H1 (cell line): ENCODE measurements at regions not wholly inside any gene's neighbourhood (a gene's known extent, or its start where the extent isn't known, plus 50 kb on each side); places are given as distances from the start of the nearest gene placed in this dataset.
A peak's percentile ranks its signal among the peaks of the same experiment; 100 is the strongest.

Source experiments
- CTCF ChIA-PET: fragments of 300-600 bp; sonication (Branson Sonifier 250); formaldehyde crosslinking; loops from one replicate; lab custom pipeline; 2021; ENCODE audit not compliant: partially characterized antibody; lab: Charles Lee
- POLR2A ChIA-PET: fragments of 300-600 bp; sonication (Branson Sonifier 250); formaldehyde crosslinking; loops from one replicate; lab custom pipeline; 2021; ENCODE audit warnings: inconsistent platforms; ENCODE audit not compliant: partially characterized antibody; lab: Charles Lee
- DNase-seq, 2 experiments: peaks; one replicate each; pipeline versions ENCODE4 v3.0.0 to v3.0.0-alpha.2; 2010 to 2022; ENCODE audit warnings: low spot score in 2 of 2, low read depth in 1 of 2, mixed read lengths in 1 of 2
- FAIRE-seq: peaks from 2 replicates; lab custom pipeline; 2011; peaks lifted over from hg19 to GRCh38; lab: Jason Lieb, UNC
- H2AFZ ChIP-seq: 2 replicates; pipeline ENCODE4 v1.8.1; 2012; ENCODE audit warnings: low read length, inconsistent platforms
- H2AK5ac ChIP-seq: 2 replicates; pipeline ENCODE4 v1.6.1; 2013; ENCODE audit warnings: low read depth, low read length
- H2BK120ac ChIP-seq: replicated peaks from 2 replicates; pipeline ENCODE3; 2013; ENCODE audit warnings: low read depth, low read length, inconsistent platforms
- H2BK12ac ChIP-seq: 2 replicates; pipeline ENCODE4 v1.6.1; 2013; ENCODE audit warnings: low read depth, low read length
- H2BK15ac ChIP-seq: 2 replicates; pipeline ENCODE4 v1.6.1; 2013; ENCODE audit warnings: low read length
- H2BK20ac ChIP-seq: 2 replicates; pipeline ENCODE4 v1.6.1; 2013; ENCODE audit warnings: low read length
- H2BK5ac ChIP-seq: 2 replicates; pipeline ENCODE4 v1.6.1; 2013; ENCODE audit warnings: low read depth, low read length
- H3K14ac ChIP-seq: 2 replicates; pipeline ENCODE4 v1.6.1; 2013; ENCODE audit warnings: inconsistent platforms; ENCODE audit not compliant: insufficient read length
- H3K18ac ChIP-seq: 2 replicates; pipeline ENCODE4 v1.6.1; 2013; ENCODE audit warnings: low read length; ENCODE audit errors: extremely low read depth
- H3K23ac ChIP-seq: 2 replicates; pipeline ENCODE4 v1.6.1; 2013; ENCODE audit warnings: inconsistent platforms; ENCODE audit not compliant: insufficient read length
- H3K23me2 ChIP-seq: 2 replicates; pipeline ENCODE4 v1.6.1; 2013; ENCODE audit warnings: low read depth, low read length
- H3K27ac ChIP-seq: 2 replicates; pipeline ENCODE4 v1.6.1; 2011; ENCODE audit warnings: low read depth, low read length, inconsistent platforms
- H3K27me3 ChIP-seq, 4 experiments: replicated peaks in 1 of 4; 1 replicate in 1 of 4; 2 replicates in 3 of 4; pipeline versions ENCODE4 v1.6.1 to v1.8.1; 2011 to 2013; ENCODE audit warnings: low read length in 3 of 4, mild to moderate bottlenecking in 3 of 4, inconsistent platforms in 2 of 4, mixed read lengths in 2 of 4, moderate library complexity in 1 of 4; ENCODE audit not compliant: control insufficient read depth in 3 of 4, insufficient read depth in 3 of 4; ENCODE audit errors: extremely low read depth in 1 of 4
- H3K36me3 ChIP-seq, 4 experiments: 2 replicates each; pipeline versions ENCODE4 v1.6.1 to v1.8.1; 2011 to 2013; ENCODE audit warnings: mild to moderate bottlenecking in 4 of 4, low read length in 3 of 4, moderate library complexity in 2 of 4, control low read depth in 1 of 4, inconsistent platforms in 1 of 4; ENCODE audit not compliant: insufficient read depth in 4 of 4, control insufficient read depth in 2 of 4
- H3K4ac ChIP-seq: replicated peaks from 2 replicates; pipeline ENCODE3; 2013; ENCODE audit warnings: low read length, low read depth, mixed read lengths, inconsistent platforms; ENCODE audit not compliant: insufficient read length
- H3K4me1 ChIP-seq, 4 experiments: replicated peaks in 1 of 4; 1 replicate in 1 of 4; 2 replicates in 3 of 4; pipeline versions ENCODE4 v1.6.1 to v1.8.1; 2011 to 2013; ENCODE audit warnings: low read length in 3 of 4, inconsistent platforms in 2 of 4, mixed read lengths in 1 of 4; ENCODE audit not compliant: insufficient read depth in 4 of 4, control insufficient read depth in 3 of 4
- H3K4me2 ChIP-seq, 2 experiments: 2 replicates each; pipeline versions ENCODE4 v1.6.1 to v1.8.1; 2011 to 2013; ENCODE audit warnings: low read depth in 2 of 2, low read length in 2 of 2, control low read depth in 1 of 2, inconsistent platforms in 1 of 2, mild to moderate bottlenecking in 1 of 2; ENCODE audit not compliant: insufficient read depth in 1 of 2
- H3K4me3 ChIP-seq, 4 experiments: fragments of 200-600, 300-600 bp in 1 of 4; sonication (generic), shearing (Covaris generic), sonication (Bioruptor Twin) in 1 of 4; 2 replicates each; pipeline versions ENCODE4 v1.5.1 to v1.8.1; 2011 to 2016; ENCODE audit warnings: low read length in 4 of 4, low read depth in 3 of 4, control low read depth in 2 of 4, inconsistent platforms in 2 of 4, mild to moderate bottlenecking in 2 of 4, mixed read lengths in 1 of 4, moderate library complexity in 1 of 4; ENCODE audit not compliant: insufficient read depth in 2 of 4; ENCODE audit errors: extremely low read depth in 1 of 4
- H3K56ac ChIP-seq: replicated peaks from 2 replicates; pipeline ENCODE3; 2013; ENCODE audit warnings: low read depth, mild to moderate bottlenecking, mixed read lengths, low read length, inconsistent platforms; ENCODE audit not compliant: insufficient read length
- H3K79me1 ChIP-seq: 2 replicates; pipeline ENCODE4 v1.6.1; 2013; ENCODE audit warnings: low read depth, low read length, control low read depth
- H3K79me2 ChIP-seq, 2 experiments: 2 replicates each; pipeline versions ENCODE4 v1.6.1 to v1.8.1; 2012 to 2013; ENCODE audit warnings: low read length in 2 of 2, mild to moderate bottlenecking in 2 of 2, inconsistent platforms in 1 of 2; ENCODE audit not compliant: insufficient read depth in 2 of 2, control insufficient read depth in 1 of 2
- H3K9ac ChIP-seq, 4 experiments: replicated peaks in 1 of 4; 1 replicate in 1 of 4; 2 replicates in 3 of 4; pipeline versions ENCODE4 v1.6.1 to v1.8.1; 2011 to 2013; ENCODE audit warnings: low read depth in 3 of 4, low read length in 3 of 4, control low read depth in 2 of 4, mild to moderate bottlenecking in 2 of 4, moderate library complexity in 2 of 4, inconsistent platforms in 1 of 4; ENCODE audit errors: extremely low read depth in 1 of 4
- H3K9me3 ChIP-seq, 2 experiments: 2 replicates each; pipeline versions ENCODE4 v1.6.1 to v1.8.1; 2012 to 2013; ENCODE audit warnings: mild to moderate bottlenecking in 2 of 2, moderate library complexity in 2 of 2, control low read depth in 1 of 2, inconsistent platforms in 1 of 2, low read depth in 1 of 2, low read length in 1 of 2, mixed read lengths in 1 of 2; ENCODE audit not compliant: insufficient read depth in 2 of 2
- H4K20me1 ChIP-seq, 2 experiments: replicated peaks in 1 of 2; 2 replicates each; pipeline versions ENCODE3 to v1.8.1; 2011 to 2013; ENCODE audit warnings: inconsistent platforms in 2 of 2, low read length in 2 of 2, mild to moderate bottlenecking in 1 of 2; ENCODE audit not compliant: insufficient read depth in 2 of 2, control insufficient read depth in 1 of 2
- H4K5ac ChIP-seq: 2 replicates; pipeline ENCODE4 v1.6.1; 2013; ENCODE audit warnings: low read length, low read depth, mixed read lengths, inconsistent platforms; ENCODE audit not compliant: insufficient read length
- H4K8ac ChIP-seq: 2 replicates; pipeline ENCODE4 v1.8.0; 2013; ENCODE audit warnings: mild to moderate bottlenecking, moderate library complexity, low read length, inconsistent platforms; ENCODE audit not compliant: insufficient read depth; ENCODE audit errors: extremely low read depth
- H4K91ac ChIP-seq: replicated peaks from 2 replicates; pipeline ENCODE3; 2013; ENCODE audit warnings: low read length, mixed read lengths, inconsistent platforms; ENCODE audit not compliant: insufficient read length
- CBX8 ChIP-seq: fragments of 300-800, 300-1000 bp; sonication (generic); IDR thresholded peaks from 2 replicates; pipeline ENCODE4 v1.7.1; 2016; ENCODE audit warnings: low read depth, low read length, borderline replicate concordance
- CTBP2 ChIP-seq: IDR thresholded peaks from 2 replicates; pipeline ENCODE4 v1.7.0; 2011; ENCODE audit warnings: borderline replicate concordance, mild to moderate bottlenecking, moderate library complexity, mixed read lengths, low read length; ENCODE audit not compliant: insufficient read depth, insufficient read length
- GTF2F1 ChIP-seq: IDR thresholded peaks from 2 replicates; pipeline ENCODE4 v1.6.1; 2012; ENCODE audit warnings: low read depth, low read length, improper control_type of control experiment, borderline replicate concordance
- HDAC6 ChIP-seq: IDR thresholded peaks from one replicate; pipeline ENCODE4 v1.7.1; 2012; ENCODE audit warnings: low read depth, mild to moderate bottlenecking, inconsistent platforms, low read length, moderate library complexity
- RAD21 ChIP-seq, 2 experiments: IDR thresholded peaks in 1 of 2; conservative IDR thresholded peaks in 1 of 2; 2 replicates each; pipeline ENCODE4 v1.6.1; 2011; ENCODE audit warnings: low read depth in 2 of 2, low read length in 2 of 2, improper control_type of control experiment in 1 of 2, inconsistent platforms in 1 of 2, mild to moderate bottlenecking in 1 of 2, moderate library complexity in 1 of 2
- RNF2 ChIP-seq: fragments of 200-900, 300-1000 bp; sonication (generic); IDR thresholded peaks from 2 replicates; pipeline ENCODE4 v1.7.1; 2016; ENCODE audit warnings: borderline replicate concordance, low read depth, mild to moderate bottlenecking, antibody characterized with exemption, low read length; ENCODE audit not compliant: poor library complexity, severe bottlenecking; ENCODE audit errors: missing control alignments
- SIN3A ChIP-seq, 2 experiments: IDR thresholded peaks in 1 of 2; conservative IDR thresholded peaks in 1 of 2; 2 replicates each; pipeline ENCODE4 v1.6.1; 2011 to 2012; ENCODE audit warnings: low read length in 2 of 2, improper control_type of control experiment in 1 of 2, low read depth in 1 of 2, mild to moderate bottlenecking in 1 of 2
- SP4 ChIP-seq: IDR thresholded peaks from 2 replicates; pipeline ENCODE4 v1.6.1; 2012; ENCODE audit warnings: low read length, inconsistent platforms
- TEAD4 ChIP-seq: IDR thresholded peaks from 2 replicates; pipeline ENCODE4 v1.6.1; 2012; ENCODE audit warnings: low read depth, low read length, inconsistent platforms, mixed read lengths
- WGBS, 2 experiments: shearing (Covaris generic) in 1 of 2; methylation state at CpG; one replicate each; pipeline versions ENCODE4 v1.1.6 to v1.1.7; 2013 to 2015; ENCODE audit warnings: low lambda C conversion rate in 2 of 2, mixed read lengths in 2 of 2, inconsistent platforms in 1 of 2, low coverage in 1 of 2, missing lambda C conversion rate in 1 of 2; ENCODE audit not compliant: insufficient replicate concordance in 2 of 2, insufficient coverage in 1 of 2, insufficient read length in 1 of 2; ENCODE audit errors: extremely low coverage in 1 of 2, missing lambda C conversion rate in 1 of 2; 5-methylcytosine and 5-hydroxymethylcytosine counted together
- TF ChIP-seq, protein P1 (sequence below): IDR thresholded peaks from 2 replicates; pipeline ENCODE4 v1.6.1; 2011; ENCODE audit warnings: low read depth, mild to moderate bottlenecking, low read length; ENCODE audit not compliant: insufficient read depth

DNA sequence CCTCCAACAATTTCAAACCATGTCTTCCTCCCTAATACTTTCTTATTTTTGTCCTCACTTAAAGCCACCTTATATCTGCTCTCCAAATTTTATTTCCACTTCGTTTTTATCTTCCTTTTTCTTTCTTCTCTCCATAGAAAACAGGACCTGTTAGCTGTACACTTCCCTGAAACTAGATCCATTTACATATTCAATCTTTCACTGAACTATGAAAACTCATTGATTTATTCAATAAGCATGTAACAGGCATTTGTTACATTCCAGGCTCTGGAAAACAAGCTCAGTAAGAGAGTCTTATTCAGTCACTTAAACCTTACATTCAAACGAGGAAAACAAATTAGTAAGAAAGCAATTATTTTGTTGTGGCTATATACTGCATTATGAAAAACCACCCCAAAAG is 1225.3 kb downstream of the SUCLG1 start:
- Histone ChIP-seq H3K23me2 (no peaks in the 10 kb centered on the region), H3K79me1 (no peaks in the 10 kb centered on the region), H4K20me1 (no peaks in the 10 kb centered on the region), H3K56ac (no peak overlapping the region), H2AFZ (peak overlapping the region; percentile 26; the same call in 1 of the 2 replicates), H4K8ac (no peak overlapping the region), H3K14ac (no peak overlapping the region), H3K27ac (no peak overlapping the region), H3K27me3 (no peaks in the 10 kb centered on the region), H4K5ac (no peak overlapping the region), H3K4me3 (no peak overlapping the region), H3K23ac (no peak overlapping the region), H3K79me2 (no peaks in the 10 kb centered on the region), H2BK12ac (no peak overlapping the region), H2BK20ac (no peak overlapping the region), H3K9ac (no peak overlapping the region), H2BK120ac (no peak overlapping the region), H3K18ac (no peak overlapping the region), H3K4ac (no peak overlapping the region), H4K91ac (no peak overlapping the region), H2BK5ac (no peak overlapping the region), H3K36me3 (no peaks in the 10 kb centered on the region), H3K4me1 (no peaks in the 10 kb centered on the region), H3K4me2 (no peak overlapping the region), H2BK15ac (no peak overlapping the region), H2AK5ac (no peak overlapping the region), H3K9me3 (no peaks in the 10 kb centered on the region)
- CTCF ChIA-PET = interaction anchor here (0.6 to 1.2 kb wide), 4 partner anchors 11 to 1703 kb away, joined by 3 to 4 read pairs (median 3); no protein-coding TSS in a partner anchor
- POLR2A ChIA-PET = no interaction called here
- FAIRE-seq (no peak), DNase-seq (no peak)
- 94 to 100% methylated on average over 1 to 2 of the region's 2 CpGs for WGBS, 2 experiments
- TF ChIP-seq SIN3A (conservative IDR thresholded peaks at IDR 0.05 in 1 of 2, IDR thresholded peaks at IDR 0.05 in 1 of 2; ENCODE audit: low read depth in 1 of 2, low read length in 2 of 2) = no peak
- no peak for TF ChIP-seq RAD21 (IDR thresholded peaks at IDR 0.05 in 1 of 2, conservative IDR thresholded peaks at IDR 0.05 in 1 of 2; ENCODE audit: low read depth in 2 of 2, low read length in 2 of 2)
- no peak for TF ChIP-seq CTBP2
- no peak for TF ChIP-seq RNF2
- no peak for TF ChIP-seq CBX8
- TF ChIP-seq GTF2F1 = no peak
- TF ChIP-seq, protein P1, sequence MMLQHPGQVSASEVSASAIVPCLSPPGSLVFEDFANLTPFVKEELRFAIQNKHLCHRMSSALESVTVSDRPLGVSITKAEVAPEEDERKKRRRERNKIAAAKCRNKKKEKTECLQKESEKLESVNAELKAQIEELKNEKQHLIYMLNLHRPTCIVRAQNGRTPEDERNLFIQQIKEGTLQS = no peak
- no peak for TF ChIP-seq HDAC6
- no peak for TF ChIP-seq TEAD4
- TF ChIP-seq SP4 = no peak
